ENCODE measurements at regions not wholly inside any gene's neighbourhood (a gene's known extent, or its start where the extent isn't known, plus 50 kb on each side); places are given as distances from the start of the nearest gene placed in this dataset.

DNA sequence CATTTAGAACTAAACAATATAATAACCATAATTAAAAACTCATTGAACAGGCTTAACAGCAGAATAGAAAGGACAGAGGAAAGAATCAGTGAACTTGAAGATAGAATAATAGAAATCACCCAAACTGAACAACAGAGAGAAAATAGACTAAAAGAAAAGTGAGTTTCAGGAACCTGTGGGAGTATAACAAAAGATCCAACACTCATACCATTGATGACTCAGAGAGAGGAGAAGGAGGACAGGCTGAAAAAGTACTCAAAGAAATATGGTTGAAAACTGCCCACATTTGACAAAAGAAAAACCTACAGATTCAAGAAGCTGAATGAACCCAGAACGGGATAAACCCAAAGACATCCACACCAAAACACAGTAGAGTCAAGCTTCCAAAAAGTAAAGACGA is 54.2 kb upstream of the FMNL2 start:
- TF ChIP-seq CTCF (IDR thresholded peaks at IDR 0.05) = no peak
- no peak for TF ChIP-seq POLR2A (IDR thresholded peaks at IDR 0.05)
- TF ChIP-seq POLR2AphosphoS5 (IDR thresholded peaks at IDR 0.05) = no peak

Data from stomach (tissue), 4 donors.